Right forelimb (tissue), 1 donor: ENCODE measurements at regions not wholly inside any gene's neighbourhood (a gene's known extent, or its start where the extent isn't known, plus 50 kb on each side); places are given as distances from the start of the nearest gene placed in this dataset.
"Not testable (repeated sequence)": the region's sequence is repeated elsewhere in the genome, so short reads cannot be mapped to it uniquely, and the experiment has no call there.

ENCODE experiments used
- DNase-seq: peaks from one replicate; pipeline ENCODE4 v3.0.0-alpha.2; 2018

DNA sequence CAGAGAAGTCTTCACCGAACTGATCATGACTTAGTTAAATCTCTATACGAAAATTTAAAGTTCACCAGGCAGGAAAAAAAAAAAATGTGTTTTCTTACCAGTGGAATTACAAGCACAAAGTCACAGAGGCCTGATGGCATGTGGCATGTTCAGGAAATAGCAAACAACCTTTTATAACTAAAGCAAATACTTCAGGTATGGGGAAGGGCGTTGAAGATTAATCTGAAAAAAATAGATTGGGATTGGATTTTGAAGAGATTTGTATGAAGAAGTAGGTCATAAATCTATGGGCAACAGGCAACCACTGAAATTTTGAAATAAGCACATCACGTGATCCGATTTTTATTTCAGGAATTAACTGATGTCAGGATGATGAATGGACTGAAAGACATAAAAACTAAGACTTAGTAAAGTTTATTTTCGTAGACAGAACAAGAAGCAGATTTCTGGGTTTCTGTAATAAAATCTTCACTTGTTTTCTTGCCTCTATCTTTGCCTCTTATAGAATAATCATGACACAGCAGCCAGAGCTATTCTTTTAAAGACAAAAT lies 295.9 kb upstream of the ADGRL4 start:
- no peak for DNase-seq

DNA sequence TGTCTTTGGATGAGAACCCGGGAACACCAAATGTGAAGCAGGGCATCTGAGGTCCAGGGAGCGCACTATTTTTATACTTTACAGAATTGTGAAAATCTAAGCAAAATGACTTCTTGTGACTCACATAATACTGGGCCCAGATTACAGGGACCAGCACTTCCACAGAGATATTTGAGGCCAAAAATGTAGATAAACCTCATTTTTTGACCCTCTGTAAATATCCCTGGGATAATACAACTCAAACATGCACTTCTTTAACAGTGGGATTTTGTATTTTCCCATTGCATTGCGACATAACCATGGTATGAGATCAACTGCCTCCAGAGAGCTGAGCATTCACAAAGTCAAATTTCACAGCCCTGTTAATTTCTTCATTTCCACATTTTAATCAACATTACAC lies 289.4 kb upstream of the ADGRL4 start:
- no peak for DNase-seq

DNA sequence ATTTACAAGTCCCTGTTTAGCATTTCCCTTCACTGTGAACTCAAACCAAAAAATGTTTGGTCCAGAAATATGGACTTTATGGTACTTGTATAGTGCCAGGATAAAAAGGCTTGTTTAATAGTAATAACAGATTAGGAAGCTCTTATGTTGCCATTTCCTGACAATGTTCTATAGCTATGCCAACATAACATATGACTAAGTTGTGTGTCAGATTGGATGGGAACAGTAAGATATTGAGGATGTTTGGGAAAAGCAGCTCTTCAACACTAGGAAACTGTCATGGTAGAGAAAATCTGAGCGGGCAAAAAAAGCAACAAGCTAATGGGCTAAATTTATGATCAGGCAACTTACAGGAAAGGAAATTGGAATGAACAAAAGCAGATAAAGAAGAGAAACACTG lies 287.1 kb upstream of the ADGRL4 start:
- no peak for DNase-seq

DNA sequence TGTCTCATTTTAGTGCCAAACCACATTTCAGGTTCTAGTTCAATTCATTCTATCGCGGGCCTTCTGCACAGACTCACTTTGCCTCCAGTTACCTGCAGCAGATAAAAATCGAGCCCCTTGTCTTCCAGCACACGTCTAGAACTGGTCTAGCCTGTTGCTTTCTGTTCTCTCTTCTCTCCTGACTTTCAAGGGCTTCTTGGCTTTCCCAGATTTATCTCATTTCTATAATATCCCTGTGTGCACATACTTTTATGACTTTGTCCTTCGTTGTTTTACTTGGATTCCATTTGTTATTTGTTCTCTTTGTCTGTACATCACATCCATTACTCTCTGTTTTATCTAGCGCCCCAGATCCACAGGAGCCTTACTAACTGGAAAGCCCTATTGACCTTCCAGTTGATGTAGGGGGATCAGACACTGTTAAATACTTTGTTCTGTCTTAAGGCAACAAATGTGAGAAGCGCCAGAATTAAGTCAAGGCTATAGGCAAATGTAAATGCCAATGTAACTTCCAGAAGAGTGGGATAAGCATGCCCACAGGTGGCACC lies 284.5 kb upstream of the ADGRL4 start:
- DNase-seq: no peak

DNA sequence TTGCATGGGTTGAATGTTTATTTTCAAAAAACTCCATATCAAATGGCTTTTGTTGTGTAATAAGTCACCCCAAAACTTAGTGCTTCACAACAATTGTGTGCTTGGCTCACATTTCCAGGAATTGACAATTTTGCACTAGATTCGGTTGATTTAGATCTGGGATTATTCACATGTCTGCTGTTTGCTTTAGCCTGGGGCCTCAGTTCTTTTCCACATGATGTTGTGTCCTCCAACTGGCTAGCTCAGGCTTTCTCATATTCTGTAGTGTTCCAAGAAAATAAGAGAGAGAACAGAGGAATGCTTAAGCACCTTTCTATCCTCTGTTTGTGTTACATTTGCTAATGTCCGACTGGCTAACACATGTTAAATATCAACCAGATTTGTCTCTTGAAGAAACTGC lies 281.5 kb upstream of the ADGRL4 start:
- DNase-seq: no peak

DNA sequence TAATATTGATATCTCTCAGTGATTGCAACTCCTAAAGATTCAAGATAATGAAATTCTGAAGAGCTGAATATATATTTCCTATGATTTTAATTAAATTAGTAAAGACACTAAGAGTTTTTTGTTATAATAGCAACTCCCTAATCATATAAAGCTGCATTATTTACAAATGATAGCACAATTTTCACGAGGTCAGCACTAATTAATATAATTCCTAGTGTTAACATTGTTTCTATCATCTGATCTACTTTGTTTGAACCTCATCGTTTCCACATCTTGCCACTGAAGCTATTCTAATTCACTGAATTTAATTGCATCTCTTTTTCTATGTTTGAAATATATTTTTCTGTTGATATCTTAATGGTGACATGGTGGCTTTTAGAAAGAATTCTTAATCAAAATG lies 279.1 kb upstream of the ADGRL4 start:
- no peak for DNase-seq

DNA sequence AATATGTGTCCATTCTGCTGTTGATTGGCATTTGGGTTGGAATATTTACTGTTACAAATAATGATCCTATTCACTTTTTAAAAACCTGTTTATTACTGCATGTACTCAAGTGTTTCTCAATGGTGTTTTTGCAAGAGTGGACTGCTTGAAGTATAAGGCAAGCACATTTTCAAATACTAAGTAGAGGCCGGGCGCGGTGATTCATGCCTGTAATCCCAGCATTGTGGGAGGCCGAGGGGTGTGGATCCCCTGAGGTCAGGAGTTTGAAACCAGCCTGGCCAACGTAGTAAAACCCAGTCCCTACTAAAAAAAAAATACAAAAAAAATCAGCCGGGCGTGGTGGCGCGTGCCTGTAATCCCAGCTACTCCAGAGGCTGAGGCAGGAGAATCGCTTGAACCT lies 276.9 kb upstream of the ADGRL4 start:
- DNase-seq: no peak

DNA sequence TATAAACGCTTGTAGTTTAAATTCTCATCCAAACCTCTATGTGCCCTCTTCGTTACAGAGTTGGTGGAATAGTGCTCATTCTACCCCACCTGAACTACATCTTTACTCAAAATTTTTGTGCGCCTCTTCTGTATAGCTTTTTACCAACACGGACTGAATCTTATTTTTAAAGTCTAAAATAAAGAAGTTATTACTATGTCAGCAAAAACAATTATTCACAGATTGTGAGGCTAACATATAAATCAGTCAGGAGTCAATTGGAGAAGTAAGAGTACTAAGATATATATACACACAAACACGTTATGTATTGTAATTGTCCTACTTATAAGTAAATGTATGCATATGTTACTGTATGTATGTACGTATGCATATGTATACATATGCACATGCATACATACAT lies 274.9 kb upstream of the ADGRL4 start:
- DNase-seq: no peak

DNA sequence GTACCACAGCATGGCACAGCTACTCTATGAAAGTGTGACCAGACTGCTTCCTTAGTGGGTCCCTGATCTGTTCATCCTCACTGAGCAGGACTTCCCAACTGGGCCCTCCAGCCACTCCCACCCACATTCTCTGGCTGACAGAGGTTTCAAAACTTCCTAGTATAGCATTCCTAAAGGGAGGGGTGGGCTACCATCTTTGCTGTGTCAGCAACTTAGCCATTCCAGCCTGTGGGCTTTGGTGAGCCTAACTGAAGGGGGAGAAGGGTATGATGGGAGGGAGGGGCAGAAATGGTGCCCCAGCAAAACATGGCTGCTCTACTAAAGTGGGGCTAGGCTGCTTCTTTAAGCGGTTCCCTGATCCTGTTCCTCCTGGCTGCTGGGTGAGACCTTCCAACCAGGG lies 265.2 kb upstream of the ADGRL4 start:
- no peak for DNase-seq

DNA sequence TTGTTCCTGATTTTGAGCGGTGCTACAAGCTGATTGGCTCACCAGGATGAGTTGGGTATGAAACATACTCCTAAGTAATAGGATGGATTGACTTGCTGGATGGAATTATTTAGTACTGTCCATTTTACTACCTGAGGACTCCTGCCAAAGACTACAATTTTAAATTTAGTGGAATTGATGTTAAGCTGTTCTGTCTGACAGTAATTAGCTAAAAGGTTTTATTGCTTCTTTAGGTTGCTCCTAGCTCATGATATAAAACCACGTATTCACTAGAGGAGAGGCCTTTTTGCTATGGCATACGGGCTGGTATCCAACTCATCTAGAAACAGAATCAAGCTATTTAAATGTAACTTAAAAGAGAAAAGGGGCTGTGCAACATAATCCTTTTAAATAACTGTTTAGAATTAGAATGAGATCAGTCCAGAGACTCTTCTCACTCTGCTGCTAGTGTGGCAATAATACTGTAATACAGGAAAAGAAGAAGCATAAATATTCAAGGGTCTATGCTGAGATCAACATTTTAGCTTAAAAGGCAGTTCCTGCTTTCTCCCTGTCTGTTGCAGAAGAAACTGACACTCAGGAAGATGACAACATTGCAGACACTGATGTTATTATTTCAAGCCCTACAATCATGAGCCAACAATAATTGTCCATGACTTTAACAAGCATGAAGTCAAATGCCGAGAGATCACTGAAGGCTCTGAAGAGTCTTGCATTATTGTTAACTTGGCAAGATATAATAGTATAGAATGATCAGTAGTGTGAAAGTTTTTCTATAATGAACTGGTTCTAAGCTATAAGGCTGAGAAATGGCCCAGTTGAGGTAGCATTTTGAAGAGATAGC lies 258.7 kb upstream of the ADGRL4 start:
- no peak for DNase-seq

DNA sequence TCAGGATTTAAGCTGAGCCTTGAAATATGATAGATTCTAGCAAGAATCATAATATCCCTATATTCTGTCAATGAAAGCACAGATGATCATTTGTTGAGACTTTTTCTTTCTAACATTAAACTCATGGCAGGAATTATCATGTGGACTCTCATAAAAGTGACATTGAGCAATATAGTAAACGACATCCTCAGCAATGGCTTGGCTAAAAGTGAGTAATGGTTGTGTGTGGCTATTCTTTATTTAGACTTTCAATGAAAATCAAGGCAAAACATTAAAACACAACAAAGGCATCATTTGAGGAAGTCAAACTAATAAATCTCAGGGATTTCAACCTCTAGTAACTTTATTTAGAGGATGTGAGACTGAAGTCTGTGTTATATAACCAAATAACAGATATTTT lies 257.8 kb upstream of the ADGRL4 start:
- no peak for DNase-seq

DNA sequence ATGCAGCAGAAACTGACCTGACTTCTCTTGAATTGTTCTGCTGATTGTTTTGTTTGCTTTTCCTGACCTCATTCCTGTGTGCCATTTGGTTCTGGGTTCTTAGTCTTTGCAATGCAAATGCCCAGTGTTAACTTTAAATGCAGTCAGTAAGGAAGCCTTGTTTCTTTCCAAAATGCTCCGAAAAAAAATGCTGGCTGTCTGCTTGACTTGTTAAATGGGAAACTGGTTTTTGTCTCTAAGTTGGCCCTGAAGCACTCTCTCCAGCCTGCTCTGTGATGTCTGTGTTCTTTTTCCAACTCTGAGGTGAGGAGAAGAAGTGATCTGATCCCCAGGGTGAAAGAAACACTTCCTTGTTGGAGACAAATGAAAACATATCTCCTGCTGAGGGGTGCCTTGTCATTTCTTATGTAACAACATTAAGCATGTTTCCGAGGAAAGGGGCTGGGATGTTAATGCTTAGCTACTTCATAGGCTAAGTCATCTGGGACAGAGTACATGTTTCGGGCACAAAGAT lies 256.3 kb upstream of the ADGRL4 start:
- DNase-seq: no peak

DNA sequence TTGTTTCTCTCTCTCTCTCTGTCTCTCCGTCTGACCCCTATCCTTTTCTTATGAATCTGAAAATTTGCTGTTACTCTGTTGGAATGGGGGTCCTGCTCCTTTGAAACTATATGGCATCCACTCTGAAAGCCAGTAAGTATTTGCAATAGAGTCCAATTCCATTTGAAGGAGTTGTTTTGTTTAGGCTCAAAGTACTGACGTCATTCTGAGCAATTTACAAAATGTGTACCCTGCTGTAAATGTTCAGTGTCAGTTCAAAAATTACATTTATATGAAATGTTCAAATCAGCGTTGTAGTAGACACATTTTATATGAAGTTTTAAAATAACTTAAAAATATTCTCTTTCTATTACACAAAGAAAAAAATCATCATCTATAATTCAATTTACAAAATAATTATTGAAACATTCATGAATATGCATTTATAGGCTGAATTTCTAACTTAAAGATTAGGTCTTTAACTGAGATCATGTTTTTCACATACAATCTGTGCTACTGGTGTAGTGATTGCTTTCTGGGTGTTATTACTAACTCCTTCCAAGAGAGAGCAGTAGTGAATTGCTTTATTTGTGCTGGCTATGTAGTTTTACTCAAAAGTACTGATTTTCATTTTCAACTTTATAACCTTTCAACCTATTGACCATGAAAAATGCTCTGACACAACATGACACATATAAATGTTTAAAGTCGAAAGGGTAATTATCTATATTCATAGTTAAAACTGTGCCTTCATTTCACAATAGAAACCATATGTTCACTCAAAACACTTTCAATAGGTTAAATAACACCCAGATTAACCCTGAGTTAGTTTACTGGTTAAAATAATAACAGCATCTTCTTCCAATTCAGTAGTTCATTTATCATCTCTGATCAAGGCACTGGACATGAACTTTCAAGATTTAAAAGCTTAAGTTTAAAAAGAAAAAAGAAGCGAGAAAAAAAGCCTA lies 253.1 kb upstream of the ADGRL4 start:
- no peak for DNase-seq

DNA sequence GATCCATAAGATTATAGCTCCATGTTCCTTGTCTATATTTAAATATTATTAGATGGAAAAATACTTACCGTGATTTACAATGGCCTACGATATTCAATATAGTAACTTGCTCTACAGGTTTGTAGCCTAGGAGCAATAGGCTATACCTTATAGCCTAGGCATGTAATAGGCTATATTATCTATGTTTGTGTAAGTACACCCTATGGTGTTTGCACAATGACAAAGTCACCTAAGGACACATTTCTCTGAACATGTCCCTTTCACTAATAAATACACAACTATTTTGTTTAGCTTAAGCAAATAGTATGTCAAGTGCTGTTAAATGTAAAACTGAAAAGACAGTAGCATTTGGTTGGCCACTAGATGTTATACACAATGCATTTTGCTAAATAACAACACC lies 248.9 kb upstream of the ADGRL4 start:
- DNase-seq: no peak

DNA sequence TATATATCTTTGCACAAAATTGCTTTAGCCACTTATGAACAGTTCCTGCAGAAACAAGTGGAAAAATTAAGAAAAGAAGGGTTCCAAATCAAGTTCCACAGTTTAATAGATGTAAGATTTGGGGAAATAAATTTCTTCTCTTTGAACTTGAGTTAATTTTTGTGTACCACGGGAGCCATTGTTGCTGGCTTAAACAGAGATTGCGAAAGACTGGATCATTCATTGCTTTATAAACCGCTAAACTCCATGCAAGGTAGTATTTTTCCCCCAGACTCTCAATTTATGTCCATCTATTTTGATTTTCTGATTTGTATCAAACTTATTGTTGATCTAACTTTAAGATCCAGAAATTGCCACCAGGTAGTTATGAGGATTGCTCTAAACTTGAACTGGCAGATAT lies 246.1 kb upstream of the ADGRL4 start:
- no peak for DNase-seq

DNA sequence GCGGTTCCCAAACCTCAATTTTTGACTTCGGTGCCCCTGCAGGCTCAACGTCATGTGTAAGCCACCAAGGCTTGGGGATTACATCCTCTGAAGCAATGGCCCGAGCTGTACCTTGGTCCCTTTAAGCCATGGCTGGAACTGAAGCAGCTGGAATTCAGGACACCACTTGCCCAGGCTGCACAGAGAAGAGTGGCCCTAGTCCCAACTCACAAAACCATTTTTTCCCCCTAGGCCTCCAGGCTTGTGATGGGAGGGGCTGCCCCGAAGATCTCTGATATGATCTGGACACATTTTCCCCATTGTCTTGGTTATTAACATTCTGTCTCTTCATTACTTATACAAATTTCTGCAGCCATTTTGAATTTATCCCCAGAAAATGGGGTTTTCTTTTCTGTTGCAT lies 233.3 kb upstream of the ADGRL4 start:
- DNase-seq: no peak

DNA sequence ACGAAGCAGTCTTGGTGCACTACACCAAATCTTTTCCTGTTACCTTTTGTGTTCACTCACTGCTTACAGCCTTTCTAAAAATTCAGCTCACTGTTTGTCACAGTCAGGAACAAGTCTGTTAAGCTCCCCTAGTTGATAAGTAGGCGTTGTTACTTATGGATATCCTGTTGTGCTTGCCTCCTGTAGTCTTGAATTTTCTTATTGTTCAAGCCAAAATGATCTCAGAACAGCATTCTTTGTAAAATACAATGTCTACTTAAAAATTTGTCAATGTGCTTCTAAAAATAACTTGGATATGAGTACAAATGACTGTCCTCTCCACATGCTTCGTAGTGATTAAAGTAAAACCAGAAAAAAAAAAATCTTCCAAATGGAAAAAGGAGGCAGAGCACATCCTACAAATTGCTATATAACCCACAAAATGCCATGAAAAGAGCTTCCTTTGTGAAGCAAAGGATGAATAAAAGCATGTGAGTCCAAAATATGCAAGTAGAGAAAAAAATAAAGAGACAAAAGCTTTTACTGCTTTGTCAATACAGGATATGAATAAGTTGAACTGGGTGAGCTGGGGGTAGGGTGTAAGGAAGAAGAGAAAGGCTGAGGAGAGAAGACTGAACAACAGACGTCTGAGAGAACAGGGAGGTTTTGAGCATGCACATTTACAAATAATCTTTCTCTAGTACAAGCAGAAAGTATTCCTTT lies 228.9 kb upstream of the ADGRL4 start:
- no peak for DNase-seq

DNA sequence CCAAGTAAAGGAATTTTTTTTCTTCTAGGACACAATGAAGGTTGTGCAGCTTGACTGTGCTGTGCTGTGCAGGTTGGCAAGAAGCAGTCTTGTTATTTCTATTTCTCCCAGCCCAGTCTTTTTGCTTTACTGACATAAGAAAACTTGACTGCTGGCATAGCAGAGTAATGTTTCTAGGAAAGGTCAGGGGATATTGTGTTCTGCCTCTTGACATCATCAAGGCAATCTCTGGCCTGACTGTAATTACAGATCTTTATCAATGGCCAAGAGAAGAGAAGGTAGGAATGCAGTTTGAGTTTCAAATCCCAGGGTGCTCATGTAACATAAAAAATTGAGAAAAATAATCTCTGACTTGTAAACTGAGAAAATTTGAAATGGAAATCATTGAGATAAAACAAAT lies 226.3 kb upstream of the ADGRL4 start:
- no peak for DNase-seq

DNA sequence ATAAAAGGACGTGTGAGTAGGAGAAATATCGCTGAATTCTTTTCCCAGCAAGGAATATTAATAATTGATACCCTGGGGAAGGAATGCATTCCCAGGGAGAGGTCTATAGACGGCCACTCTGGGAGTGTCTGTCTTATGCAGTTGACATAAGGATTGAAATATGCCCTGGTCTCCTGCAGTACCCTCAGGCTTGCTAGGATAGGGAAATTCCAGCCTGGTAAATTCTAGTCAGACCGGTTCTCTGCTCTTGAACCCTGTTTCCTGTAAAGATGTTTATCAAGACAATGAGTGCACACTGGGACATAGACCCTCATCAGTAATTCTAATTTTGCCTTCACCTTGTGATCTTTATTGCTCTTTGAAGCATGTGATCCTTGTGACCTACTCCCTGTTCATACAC lies 224.2 kb upstream of the ADGRL4 start:
- DNase-seq: not testable (repeated sequence)

DNA sequence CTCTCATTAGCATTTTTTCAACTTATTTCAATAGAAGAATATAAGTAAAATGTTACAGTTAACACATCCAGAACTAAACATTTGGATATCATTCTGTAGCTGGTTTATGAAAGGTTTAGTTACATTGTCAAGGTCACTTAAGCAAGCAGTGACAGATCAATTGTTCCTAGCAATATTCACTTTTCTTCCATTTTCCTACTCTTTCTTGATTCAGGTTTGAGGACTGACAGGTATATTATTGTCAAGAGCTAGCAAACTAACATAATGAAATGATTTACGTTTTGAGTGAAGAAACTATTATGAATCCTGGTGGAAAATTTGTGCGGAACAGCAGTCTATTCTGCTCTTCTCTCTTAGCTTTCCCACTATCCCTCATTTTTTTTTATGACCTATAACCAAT lies 220.4 kb upstream of the ADGRL4 start:
- DNase-seq: no peak

DNA sequence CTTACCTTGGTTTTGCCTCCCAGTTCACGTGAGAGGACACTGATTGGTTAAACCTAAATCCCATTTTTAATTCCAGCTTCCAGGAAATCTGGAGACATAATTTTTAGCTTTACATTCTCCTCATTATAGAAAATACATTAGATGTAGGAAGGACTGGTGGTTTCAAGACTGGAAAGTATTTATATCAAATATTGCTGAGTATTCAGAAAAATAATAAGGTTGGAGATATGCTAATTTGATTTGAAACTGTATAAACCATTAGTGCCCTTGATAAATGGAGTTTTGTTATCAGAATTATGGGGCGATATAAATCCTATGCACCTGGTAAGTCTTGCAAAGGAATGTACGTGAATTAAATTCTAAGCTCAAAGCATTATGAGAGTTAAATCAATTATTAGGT lies 218.0 kb upstream of the ADGRL4 start:
- DNase-seq: no peak

DNA sequence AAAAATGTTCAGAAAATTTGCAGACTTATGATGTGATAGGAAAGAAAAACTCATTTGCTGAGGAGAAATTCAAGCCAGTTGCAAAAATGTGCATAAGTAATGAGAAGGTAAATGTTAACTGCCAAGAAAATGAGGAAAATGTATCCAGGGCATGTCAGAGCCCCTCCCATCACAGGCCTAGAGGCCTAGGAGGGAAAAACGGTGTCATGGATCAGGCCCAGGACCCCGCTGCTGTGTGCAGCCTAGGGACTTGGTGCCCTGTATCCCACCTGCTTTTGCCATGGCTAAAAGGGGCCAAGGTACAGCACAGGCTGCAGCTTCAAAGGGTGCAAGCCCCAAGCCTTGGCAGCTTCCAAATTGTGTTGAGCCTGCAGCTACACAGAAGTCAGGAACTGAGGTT lies 214.0 kb upstream of the ADGRL4 start:
- DNase-seq: no peak

DNA sequence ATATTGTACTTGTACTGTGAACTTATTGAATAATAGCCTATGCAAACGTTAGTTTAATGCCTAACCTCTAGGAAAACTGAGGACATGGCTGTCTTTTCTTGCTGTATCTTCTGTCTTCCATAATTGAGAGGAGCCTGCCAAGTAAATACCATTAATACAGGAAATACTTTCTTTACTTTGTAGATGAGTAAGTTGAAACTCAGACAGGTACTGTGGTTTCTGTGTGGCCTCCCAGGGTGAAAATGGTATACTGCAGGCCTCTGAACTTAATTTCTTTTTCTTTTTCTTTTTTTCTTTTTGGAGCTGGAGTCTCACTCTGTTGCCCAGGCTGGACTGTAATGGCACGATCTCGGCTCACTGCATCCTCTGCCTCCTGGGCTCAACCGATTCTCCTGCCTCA lies 208.8 kb upstream of the ADGRL4 start:
- DNase-seq: no peak
